Panc1 (cell line): ENCODE measurements at regions not wholly inside any gene's neighbourhood (a gene's known extent, or its start where the extent isn't known, plus 50 kb on each side); places are given as distances from the start of the nearest gene placed in this dataset.

ENCODE experiments used
- ATAC-seq: fragments of 200-7000 bp; cut with Tn5 transposase; 2 replicates; pipeline ENCODE4 v1.9.1; 2020; ENCODE audit warnings: mild to moderate bottlenecking, moderate library complexity
- BruUV-seq: library from RNA; stranded (reverse); fragments of 400-500 nt; replicated peaks from 2 replicates; lab custom pipeline; 2021; lab: Mats Ljungman, UMichigan
- CTCF ChIA-PET: fragments of 300-600 bp; sonication (Branson Sonifier 250); formaldehyde crosslinking; loops from one replicate; lab custom pipeline; 2022; ENCODE audit warnings: antibody characterized with exemption; lab: Charles Lee
- POLR2A ChIA-PET: fragments of 300-600 bp; sonication (Branson Sonifier 250); formaldehyde crosslinking; loops from one replicate; lab custom pipeline; 2022; ENCODE audit warnings: antibody characterized with exemption; lab: Charles Lee
- DNase-seq: peaks from one replicate; pipeline ENCODE4 v3.0.0-alpha.2; 2010; ENCODE audit warnings: low read depth, low spot score
- H3K27ac ChIP-seq: 2 replicates; pipeline ENCODE4 v1.5.1; 2011; ENCODE audit warnings: mild to moderate bottlenecking, low read length, inconsistent platforms
- H3K27me3 ChIP-seq: fragments of 200-500 bp; sonication (Bioruptor generic); 2 replicates; pipeline ENCODE4 v1.6.0; 2014; ENCODE audit warnings: low read length, inconsistent platforms; ENCODE audit not compliant: control insufficient read depth, insufficient read depth
- H3K36me3 ChIP-seq: fragments of 200-500 bp; sonication (Bioruptor generic); 2 replicates; pipeline ENCODE4 v1.5.1; 2014; ENCODE audit warnings: inconsistent platforms, mild to moderate bottlenecking, low read length, moderate library complexity; ENCODE audit not compliant: control insufficient read depth, insufficient read depth
- H3K4me1 ChIP-seq: 2 replicates; pipeline ENCODE4 v1.5.1; 2011; ENCODE audit warnings: inconsistent platforms, mild to moderate bottlenecking, low read length, moderate library complexity; ENCODE audit not compliant: control insufficient read depth, insufficient read depth
- H3K4me3 ChIP-seq, 2 experiments: 2 replicates each; pipeline ENCODE4 v1.5.1; 2011 to 2012; ENCODE audit warnings: low read depth in 2 of 2, low read length in 2 of 2, mild to moderate bottlenecking in 2 of 2, inconsistent platforms in 1 of 2, moderate library complexity in 1 of 2
- H3K9me3 ChIP-seq: fragments of 200-500 bp; sonication (Bioruptor generic); 2 replicates; pipeline ENCODE4 v1.5.1; 2014; ENCODE audit warnings: low read depth, mild to moderate bottlenecking, inconsistent platforms, low read length, moderate library complexity; ENCODE audit not compliant: control insufficient read depth, insufficient read depth
- CTCF ChIP-seq: fragments of 450-650 bp; IDR thresholded peaks from 2 replicates; pipeline ENCODE4 v1.5.1; 2017; ENCODE audit warnings: mild to moderate bottlenecking
- POLR2AphosphoS5 ChIP-seq: IDR thresholded peaks from 2 replicates; pipeline ENCODE4 v1.6.1; 2012; ENCODE audit warnings: mild to moderate bottlenecking, low read depth, low read length, moderate library complexity
- REST ChIP-seq, 2 experiments: IDR thresholded peaks; 2 replicates each; pipeline ENCODE4 v1.6.1; 2011 to 2012; ENCODE audit warnings: low read depth in 2 of 2, control low read depth in 1 of 2, low read length in 1 of 2, mild to moderate bottlenecking in 1 of 2, moderate library complexity in 1 of 2; ENCODE audit not compliant: insufficient read depth in 1 of 2
- SIN3A ChIP-seq: IDR thresholded peaks from 2 replicates; pipeline ENCODE4 v1.6.1; 2012; ENCODE audit warnings: low read depth, mild to moderate bottlenecking, low read length, moderate library complexity, borderline replicate concordance; ENCODE audit not compliant: insufficient read depth
- TCF7L2 ChIP-seq: IDR thresholded peaks from 2 replicates; pipeline ENCODE4 v1.6.1; 2011; ENCODE audit warnings: mild to moderate bottlenecking, low read depth, low read length, inconsistent platforms
- in situ Hi-C: cut with HindIII; loops from 2 replicates; pipeline ENCODE4 v1.10.0; 2016; ENCODE audit warnings: low sequenced_read_pairs, low pct_unique_long_range_greater_than_20kb
- intact Hi-C: fragments of 100-400 bp; cut with micrococcal nuclease; formaldehyde crosslinking; loops from one replicate; pipeline ENCODE4 v1.10.0; 2022; ENCODE audit not compliant: unreplicated experiment

- Histone ChIP-seq H3K9me3 (no peaks in the 10 kb centered on the region), H3K27ac (no peak overlapping the region), H3K4me1 (no peaks in the 10 kb centered on the region), H3K4me3 (no peak overlapping the region), H3K36me3 (no peaks in the 10 kb centered on the region), H3K27me3 (no peaks in the 10 kb centered on the region)
- intact Hi-C loops (no loop called here), in situ Hi-C loops (no loop called here)
- POLR2A ChIA-PET = interaction anchor here (0.7 kb wide), 1 partner anchor 122 kb away, joined by 3 read pairs; no protein-coding TSS in a partner anchor
- ATAC-seq (no peak), DNase-seq (no peak)
- no peak for TF ChIP-seq CTCF
- no peak for TF ChIP-seq SIN3A
- TF ChIP-seq POLR2AphosphoS5 = no peak
- no peak for TF ChIP-seq REST (IDR thresholded peaks at IDR 0.05; ENCODE audit: insufficient read depth in 1 of 2, low read depth in 2 of 2, low read length in 1 of 2)
- TF ChIP-seq TCF7L2 = no peak
- CTCF ChIA-PET = no interaction called here
- no TSS peak for BruUV-seq
These were observed 517.3 kb upstream of the RORB start for GRCh38 chr9:73979894-73980264.

GRCh38 chr9:73980754-73981153, 516.4 kb upstream of the RORB start:
- POLR2A ChIA-PET = interaction anchor here (0.7 kb wide), 1 partner anchor 121 kb away, joined by 3 read pairs; no protein-coding TSS in a partner anchor
- H3K4me1 ChIP-seq = no peaks in the 10 kb centered on the region
- BruUV-seq = no TSS peak
- H3K27me3 ChIP-seq = no peaks in the 10 kb centered on the region
- DNase-seq = no peak
- CTCF ChIA-PET = no interaction called here
- in situ Hi-C loops = no loop called here
- intact Hi-C loops = no loop called here
- ATAC-seq = no peak
- H3K36me3 ChIP-seq = no peaks in the 10 kb centered on the region
- no peak for TF ChIP-seq POLR2AphosphoS5
- TF ChIP-seq CTCF = no peak
- TF ChIP-seq REST (IDR thresholded peaks at IDR 0.05; ENCODE audit: insufficient read depth in 1 of 2, low read depth in 2 of 2, low read length in 1 of 2) = no peak
- no peak for TF ChIP-seq TCF7L2
- no peak for TF ChIP-seq SIN3A
- no peaks in the 10 kb centered on the region for H3K9me3 ChIP-seq
- no peak overlapping the region for H3K27ac ChIP-seq
- H3K4me3 ChIP-seq = no peak overlapping the region
